ENCODE measurements at regions not wholly inside any gene's neighbourhood (a gene's known extent, or its start where the extent isn't known, plus 50 kb on each side); places are given as distances from the start of the nearest gene placed in this dataset.

- Mint-ChIP-seq H3K27me3 (ENCODE audit: low read depth) (peaks cover 9% of the 10 kb centered on the region), H3K9me3 (no peaks in the 10 kb centered on the region), H3K27ac (no peak overlapping the region), H3K4me3 (no peak overlapping the region), H3K4me1 (ENCODE audit: low read depth) (no peaks in the 10 kb centered on the region), H3K36me3 (ENCODE audit: low read depth) (no peaks in the 10 kb centered on the region)
- no peak for DNase-seq (ENCODE audit: low spot score)
These were observed 109.9 kb downstream of the COPS8 start for GRCh38 chr2:237195396-237196120.

GRCh38 chr2:237196409-237196808 lies 110.7 kb downstream of the COPS8 start:
- Mint-ChIP-seq H3K27me3 (ENCODE audit: low read depth) (peaks cover 9% of the 10 kb centered on the region), H3K9me3 (no peaks in the 10 kb centered on the region), H3K4me3 (no peak overlapping the region), H3K4me1 (ENCODE audit: low read depth) (no peaks in the 10 kb centered on the region), H3K27ac (no peak overlapping the region), H3K36me3 (ENCODE audit: low read depth) (no peaks in the 10 kb centered on the region)
- no peak for DNase-seq (ENCODE audit: low spot score)

GRCh38 chr2:237196866-237197618 lies 111.4 kb downstream of the COPS8 start:
- Mint-ChIP-seq H3K4me3 (no peak overlapping the region), H3K4me1 (ENCODE audit: low read depth) (no peaks in the 10 kb centered on the region), H3K27ac (no peak overlapping the region), H3K27me3 (ENCODE audit: low read depth) (peaks cover 9% of the 10 kb centered on the region), H3K36me3 (ENCODE audit: low read depth) (no peaks in the 10 kb centered on the region), H3K9me3 (no peaks in the 10 kb centered on the region)
- no peak for DNase-seq (ENCODE audit: low spot score)

- H3K27ac Mint-ChIP-seq = no peak overlapping the region
- no peaks in the 10 kb centered on the region for H3K36me3 Mint-ChIP-seq (ENCODE audit: low read depth)
- no peaks in the 10 kb centered on the region for H3K9me3 Mint-ChIP-seq
- no peak for DNase-seq (ENCODE audit: low spot score)
- H3K4me3 Mint-ChIP-seq = no peak overlapping the region
- no peaks in the 10 kb centered on the region for H3K4me1 Mint-ChIP-seq (ENCODE audit: low read depth)
- peaks cover 9% of the 10 kb centered on the region for H3K27me3 Mint-ChIP-seq (ENCODE audit: low read depth)
These were observed 112.6 kb downstream of the COPS8 start for GRCh38 chr2:237198164-237198855.

GRCh38 chr2:237199082-237199481 lies 113.4 kb downstream of the COPS8 start:
- Mint-ChIP-seq H3K4me3 (no peak overlapping the region), H3K27me3 (ENCODE audit: low read depth) (peaks cover 9% of the 10 kb centered on the region), H3K36me3 (ENCODE audit: low read depth) (no peaks in the 10 kb centered on the region), H3K27ac (no peak overlapping the region), H3K4me1 (ENCODE audit: low read depth) (no peaks in the 10 kb centered on the region), H3K9me3 (no peaks in the 10 kb centered on the region)
- DNase-seq (ENCODE audit: low spot score) = no peak

GRCh38 chr2:237199577-237199976 lies 113.9 kb downstream of the COPS8 start:
- DNase-seq (ENCODE audit: low spot score) = no peak
- Mint-ChIP-seq H3K4me3 (no peak overlapping the region), H3K27me3 (ENCODE audit: low read depth) (peaks cover 9% of the 10 kb centered on the region), H3K27ac (no peak overlapping the region), H3K4me1 (ENCODE audit: low read depth) (no peaks in the 10 kb centered on the region), H3K36me3 (ENCODE audit: low read depth) (no peaks in the 10 kb centered on the region), H3K9me3 (no peaks in the 10 kb centered on the region)

GRCh38 chr2:237200462-237200861 lies 114.8 kb downstream of the COPS8 start:
- Mint-ChIP-seq H3K27me3 (ENCODE audit: low read depth) (peaks cover 9% of the 10 kb centered on the region), H3K4me1 (ENCODE audit: low read depth) (no peaks in the 10 kb centered on the region), H3K4me3 (no peak overlapping the region), H3K36me3 (ENCODE audit: low read depth) (no peaks in the 10 kb centered on the region), H3K27ac (no peak overlapping the region), H3K9me3 (no peaks in the 10 kb centered on the region)
- DNase-seq (ENCODE audit: low spot score) = no peak

- no peak overlapping the region for H3K4me3 Mint-ChIP-seq
- no peak for DNase-seq (ENCODE audit: low spot score)
- peaks cover 6% of the 10 kb centered on the region for H3K27me3 Mint-ChIP-seq (ENCODE audit: low read depth)
- no peaks in the 10 kb centered on the region for H3K4me1 Mint-ChIP-seq (ENCODE audit: low read depth)
- no peaks in the 10 kb centered on the region for H3K36me3 Mint-ChIP-seq (ENCODE audit: low read depth)
- no peaks in the 10 kb centered on the region for H3K9me3 Mint-ChIP-seq
- H3K27ac Mint-ChIP-seq = no peak overlapping the region
These were observed 116.0 kb downstream of the COPS8 start for GRCh38 chr2:237201461-237202287.

- Mint-ChIP-seq H3K4me1 (ENCODE audit: low read depth) (no peaks in the 10 kb centered on the region), H3K9me3 (no peaks in the 10 kb centered on the region), H3K4me3 (no peak overlapping the region), H3K27ac (no peak overlapping the region), H3K36me3 (ENCODE audit: low read depth) (no peaks in the 10 kb centered on the region), H3K27me3 (ENCODE audit: low read depth) (peaks cover 2% of the 10 kb centered on the region)
- DNase-seq (ENCODE audit: low spot score) = no peak
These were observed 116.8 kb downstream of the COPS8 start for GRCh38 chr2:237202288-237203030.

GRCh38 chr2:237205043-237205541 lies 119.4 kb downstream of the COPS8 start:
- H3K4me3 Mint-ChIP-seq = no peak overlapping the region
- H3K27me3 Mint-ChIP-seq (ENCODE audit: low read depth) = peaks cover 2% of the 10 kb centered on the region
- no peaks in the 10 kb centered on the region for H3K9me3 Mint-ChIP-seq
- no peaks in the 10 kb centered on the region for H3K36me3 Mint-ChIP-seq (ENCODE audit: low read depth)
- H3K4me1 Mint-ChIP-seq (ENCODE audit: low read depth) = no peaks in the 10 kb centered on the region
- DNase-seq (ENCODE audit: low spot score) = no peak
- H3K27ac Mint-ChIP-seq = no peak overlapping the region

GRCh38 chr2:237205561-237205971 lies 119.9 kb downstream of the COPS8 start:
- Mint-ChIP-seq H3K27me3 (ENCODE audit: low read depth) (peaks cover 2% of the 10 kb centered on the region), H3K27ac (no peak overlapping the region), H3K4me3 (no peak overlapping the region), H3K4me1 (ENCODE audit: low read depth) (no peaks in the 10 kb centered on the region), H3K36me3 (ENCODE audit: low read depth) (no peaks in the 10 kb centered on the region), H3K9me3 (no peaks in the 10 kb centered on the region)
- no peak for DNase-seq (ENCODE audit: low spot score)

GRCh38 chr2:237207646-237208045 lies 122.0 kb downstream of the COPS8 start:
- no peaks in the 10 kb centered on the region for H3K4me1 Mint-ChIP-seq (ENCODE audit: low read depth)
- H3K4me3 Mint-ChIP-seq = no peak overlapping the region
- peaks cover 2% of the 10 kb centered on the region for H3K27me3 Mint-ChIP-seq (ENCODE audit: low read depth)
- H3K9me3 Mint-ChIP-seq = no peaks in the 10 kb centered on the region
- H3K27ac Mint-ChIP-seq = no peak overlapping the region
- H3K36me3 Mint-ChIP-seq (ENCODE audit: low read depth) = no peaks in the 10 kb centered on the region
- DNase-seq (ENCODE audit: low spot score) = no peak

Data from T-helper 2 cell treated with Interferon-gamma antibody and Interleukin-4, amounts not matched to agents 5 μg/mL and 100 μg/mL, for 36 hours (primary cell).